K562 (cell line): ENCODE measurements at regions not wholly inside any gene's neighbourhood (a gene's known extent, or its start where the extent isn't known, plus 50 kb on each side); places are given as distances from the start of the nearest gene placed in this dataset.
"Not testable (repeated sequence)": the region's sequence is repeated elsewhere in the genome, so short reads cannot be mapped to it uniquely, and the experiment has no call there.

Experiments used
- ATAC-seq: fragments of 200-7000 bp; cut with Tn5 transposase; 3 replicates; pipeline ENCODE4 v1.9.1; 2020; ENCODE audit warnings: moderate library complexity
- BruUV-seq: library from RNA; stranded (reverse); fragments of 400-500 nt; replicated peaks from 2 replicates; lab custom pipeline; 2021; lab: Mats Ljungman, UMichigan
- CTCF ChIA-PET: fragments of 300-600 bp; formaldehyde crosslinking; extraction: SDS; loops from one replicate; lab custom pipeline; 2021; ENCODE audit warnings: low intra/inter-chr PET ratio; lab: Yijun Ruan, JAX
- POLR2A ChIA-PET: fragments of 300-600, 350-650 bp; sonication (Branson Sonifier 250); formaldehyde crosslinking; extraction: SDS; loops from one replicate; lab custom pipeline; 2021; ENCODE audit warnings: antibody characterized with exemption, inconsistent platforms; lab: Yijun Ruan, JAX
- DNase-seq, 4 experiments: peaks; one replicate each; pipeline versions ENCODE4 v3.0.0 to v3.0.0-alpha.2; 2011 to 2018; ENCODE audit warnings: low spot score in 3 of 4, mixed read lengths in 3 of 4; ENCODE audit errors: extremely low read depth in 1 of 4
- FAIRE-seq: peaks from 2 replicates; lab custom pipeline; 2011; peaks lifted over from hg19 to GRCh38; lab: Jason Lieb, UNC
- H2AFZ ChIP-seq: 2 replicates; pipeline ENCODE4 v1.6.0; 2011; ENCODE audit warnings: low read depth, low read length, control low read depth, inconsistent platforms
- H3K27ac ChIP-seq: fragments of 200-600 bp; 3 replicates; pipeline ENCODE4 v1.8.0; 2011; ENCODE audit warnings: low read depth, mild to moderate bottlenecking, control low read depth, inconsistent platforms, low read length, moderate library complexity, mixed read lengths; ENCODE audit errors: extremely low read depth
- H3K27me3 ChIP-seq, 2 experiments: fragments of 300-600 bp in 1 of 2; 2 replicates in 1 of 2; 3 replicates in 1 of 2; pipeline versions ENCODE4 v1.6.0 to v1.8.0; 2011; ENCODE audit warnings: inconsistent platforms in 2 of 2, low read length in 2 of 2, mild to moderate bottlenecking in 1 of 2, mixed read lengths in 1 of 2, moderate library complexity in 1 of 2; ENCODE audit not compliant: control insufficient read depth in 2 of 2, insufficient read depth in 2 of 2
- H3K36me3 ChIP-seq: fragments of 300-600 bp; 3 replicates; pipeline ENCODE4 v1.8.0; 2011; ENCODE audit warnings: mild to moderate bottlenecking, low read length, inconsistent platforms; ENCODE audit not compliant: control insufficient read depth, insufficient read depth
- H3K4me1 ChIP-seq, 2 experiments: fragments of 200-600 bp in 1 of 2; replicated peaks in 1 of 2; 2 replicates in 1 of 2; 3 replicates in 1 of 2; pipeline versions ENCODE4 v1.5.1 to v1.8.0; 2011; ENCODE audit warnings: inconsistent platforms in 2 of 2, low read length in 2 of 2, mild to moderate bottlenecking in 1 of 2, mixed read lengths in 1 of 2, moderate library complexity in 1 of 2; ENCODE audit not compliant: control insufficient read depth in 2 of 2, insufficient read depth in 2 of 2
- H3K4me2 ChIP-seq: 2 replicates; pipeline ENCODE4 v1.6.1; 2011; ENCODE audit warnings: low read length, control low read depth, inconsistent platforms, mixed read lengths; ENCODE audit not compliant: insufficient read depth
- H3K4me3 ChIP-seq: fragments of 200-600 bp; sonication (generic), shearing (Covaris generic); 2 replicates; pipeline ENCODE4 v1.5.1; 2016; ENCODE audit warnings: control low read depth, inconsistent platforms
- H3K79me2 ChIP-seq: fragments of 200-600 bp; 3 replicates; pipeline ENCODE4 v1.8.0; 2011; ENCODE audit warnings: low read length, inconsistent platforms; ENCODE audit not compliant: control insufficient read depth, insufficient read depth
- H3K9ac ChIP-seq, 2 experiments: 2 replicates each; pipeline versions ENCODE4 v1.6.0 to v1.6.1; 2011; ENCODE audit warnings: low read depth in 2 of 2, low read length in 2 of 2, control low read depth in 1 of 2, inconsistent platforms in 1 of 2, mild to moderate bottlenecking in 1 of 2, mixed read lengths in 1 of 2; ENCODE audit not compliant: insufficient read depth in 1 of 2
- H3K9me1 ChIP-seq: one replicate; pipeline ENCODE4 v1.6.0; 2011; ENCODE audit warnings: inconsistent platforms, mild to moderate bottlenecking, low read length, moderate library complexity; ENCODE audit not compliant: control insufficient read depth, insufficient read depth
- H3K9me3 ChIP-seq: replicated peaks from 2 replicates; pipeline ENCODE4 v1.5.1; 2011; ENCODE audit warnings: low read depth, low read length, inconsistent platforms; ENCODE audit not compliant: control insufficient read depth, insufficient read depth
- H4K20me1 ChIP-seq: replicated peaks from 2 replicates; pipeline ENCODE4 v1.6.1; 2011; ENCODE audit warnings: low read length, inconsistent platforms, mixed read lengths; ENCODE audit not compliant: control insufficient read depth, insufficient read depth
- HMG20B ChIP-seq: fragments of 250-450 bp; sonication (Bioruptor Pico); IDR thresholded peaks from 2 replicates; pipeline ENCODE4 v1.5.0; 2021; ENCODE audit warnings: mild to moderate bottlenecking
- IRF2 ChIP-seq: sonication (generic); formaldehyde crosslinking; IDR thresholded peaks from 2 replicates; pipeline ENCODE4 v1.8.1; 2022; ENCODE audit warnings: mild to moderate bottlenecking, missing genetic modification reagents
- MCM2 ChIP-seq: fragments of 450-650 bp; IDR thresholded peaks from 2 replicates; pipeline ENCODE4 v1.6.1; 2017; ENCODE audit warnings: low read depth, mild to moderate bottlenecking
- MEF2D ChIP-seq: conservative IDR thresholded peaks from 2 replicates; pipeline ENCODE4 v1.6.1; 2016; ENCODE audit warnings: low read depth, missing genetic modification characterization, missing compliant biosample characterization
- SMAD1 ChIP-seq: fragments of 150-350 bp; IDR thresholded peaks from 2 replicates; pipeline ENCODE4 v1.6.1; 2014; ENCODE audit warnings: low read length, low read depth; ENCODE audit not compliant: partially characterized antibody
- ZNF133 ChIP-seq: fragments of 250-450 bp; sonication (Bioruptor Pico); IDR thresholded peaks from 2 replicates; pipeline ENCODE4 v1.4.0; 2020; ENCODE audit warnings: mild to moderate bottlenecking
- ZNF347 ChIP-seq: fragments of 450-650 bp; formaldehyde crosslinking; IDR thresholded peaks from 2 replicates; pipeline ENCODE4 v1.4.0; 2020; ENCODE audit warnings: low read depth, mild to moderate bottlenecking, moderate library complexity
- ZNF584 ChIP-seq: fragments of 200-800 bp; sonication (Bioruptor generic); IDR thresholded peaks from 2 replicates; pipeline ENCODE4 v1.6.1; 2016; ENCODE audit warnings: low read depth, mild to moderate bottlenecking, missing genetic modification characterization, missing compliant biosample characterization
- ZNF707 ChIP-seq: fragments of 250-450 bp; sonication (Bioruptor Pico); conservative IDR thresholded peaks from 2 replicates; pipeline ENCODE4 v1.8.0; 2022; ENCODE audit warnings: inconsistent platforms, mild to moderate bottlenecking, moderate library complexity
- WGBS: fragments of 100-300 bp; shearing (Covaris generic); methylation state at CpG from one replicate; pipeline ENCODE4 v1.1.6; 2016; ENCODE audit warnings: low coverage, mixed read lengths; ENCODE audit not compliant: insufficient coverage; ENCODE audit errors: missing lambda C conversion rate; 5-methylcytosine and 5-hydroxymethylcytosine counted together
- in situ Hi-C: fragments of 300-500 bp; cut with MboI; formaldehyde crosslinking; loops from 4 replicates; pipeline ENCODE4 v1.15.0; 2018; ENCODE audit warnings: inconsistent platforms, mixed read lengths
- intact Hi-C: fragments of 100-400 bp; cut with micrococcal nuclease; formaldehyde crosslinking; loops from 2 replicates; pipeline ENCODE4 v1.14.2; 2022

DNA sequence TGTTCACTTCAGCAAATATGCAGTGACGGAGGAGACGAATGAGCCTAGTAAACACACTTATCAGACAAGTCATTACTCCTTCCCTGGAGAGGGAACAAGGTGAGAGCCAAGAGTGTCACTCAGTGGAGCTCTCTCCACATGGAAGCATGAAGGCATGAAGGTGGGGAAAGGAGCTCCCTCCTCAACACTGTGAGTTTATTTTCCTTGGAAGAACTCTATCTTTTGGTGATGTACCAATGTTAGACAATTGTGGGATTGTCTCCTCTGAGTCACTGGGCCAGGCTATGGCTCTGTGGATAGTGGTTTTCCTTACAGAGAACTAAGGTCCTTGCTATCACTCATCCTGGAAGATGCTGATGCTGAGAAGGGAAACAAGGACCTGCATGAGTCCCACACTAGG, 200.2 kb downstream of the CPEB2 start (continued):
- TF ChIP-seq ZNF584 (CRISPR knock-in tag) (no peak), ZNF347 (CRISPR knock-in tag) (no peak), ZNF133 (no peak), SMAD1 (no peak), IRF2 (CRISPR knock-in tag) (no peak), MCM2 (no peak), HMG20B (CRISPR knock-in tag) (no peak), MEF2D (tag) (no peak)

DNA sequence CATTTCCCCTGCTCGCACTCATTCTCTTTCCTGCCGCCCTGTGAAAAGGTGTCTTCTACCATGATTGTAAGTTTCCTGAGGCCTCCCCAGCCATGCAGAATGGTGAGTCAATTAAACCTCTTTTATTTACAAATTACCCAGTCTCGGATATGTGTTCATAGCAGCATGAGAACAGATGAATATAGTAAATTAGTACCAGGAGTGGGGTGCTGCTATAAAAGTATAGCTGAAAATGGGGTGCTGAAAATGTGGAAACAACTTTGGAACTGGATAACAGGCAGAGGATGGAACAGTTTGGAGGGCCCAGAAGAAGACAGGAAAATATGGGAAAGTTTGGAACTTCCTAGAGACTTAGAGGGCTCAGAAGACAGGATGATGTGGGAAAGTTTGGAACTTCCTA, 204.2 kb downstream of the CPEB2 start:
- H4K20me1 ChIP-seq, H3K4me1 ChIP-seq, H3K4me2 ChIP-seq, H3K27ac ChIP-seq, H3K4me3 ChIP-seq, H3K9ac ChIP-seq, H3K9me3 ChIP-seq, POLR2A ChIA-PET, ATAC-seq, H2AFZ ChIP-seq, H3K9me1 ChIP-seq, H3K79me2 ChIP-seq, FAIRE-seq, BruUV-seq, CTCF ChIA-PET, DNase-seq, H3K27me3 ChIP-seq, H3K36me3 ChIP-seq, intact Hi-C loops, in situ Hi-C loops: not testable (repeated sequence)
- 7% methylated on average over 3 of the region's 3 CpGs for WGBS
- peak; percentile 92 for TF ChIP-seq ZNF707
